H9 (cell line): ENCODE measurements at regions not wholly inside any gene's neighbourhood (a gene's known extent, or its start where the extent isn't known, plus 50 kb on each side); places are given as distances from the start of the nearest gene placed in this dataset.

ENCODE experiments used
- DNase-seq: peaks from one replicate; pipeline ENCODE4 v3.0.0-alpha.2; 2017
- H2AFZ ChIP-seq: one replicate; pipeline ENCODE4 v1.6.1; 2013; ENCODE audit warnings: mild to moderate bottlenecking, low read length, control low read depth, moderate library complexity
- H2AK5ac ChIP-seq: 2 replicates; pipeline ENCODE4 v1.6.1; 2013; ENCODE audit warnings: low read length, control low read depth, mixed read lengths; ENCODE audit not compliant: insufficient read length
- H2BK120ac ChIP-seq: one replicate; pipeline ENCODE4 v1.6.1; 2013; ENCODE audit warnings: low read depth, mild to moderate bottlenecking, low read length, control low read depth, inconsistent platforms; ENCODE audit not compliant: poor library complexity, severe bottlenecking
- H2BK12ac ChIP-seq: 2 replicates; pipeline ENCODE4 v1.6.1; 2013; ENCODE audit warnings: low read length, control low read depth, mixed read lengths, low read depth; ENCODE audit not compliant: insufficient read length
- H2BK15ac ChIP-seq: 2 replicates; pipeline ENCODE4 v1.6.1; 2013; ENCODE audit warnings: low read depth, low read length, control low read depth
- H2BK20ac ChIP-seq: one replicate; pipeline ENCODE4 v1.6.1; 2013; ENCODE audit warnings: low read depth, mild to moderate bottlenecking, low read length, control low read depth, inconsistent platforms; ENCODE audit not compliant: poor library complexity, severe bottlenecking
- H2BK5ac ChIP-seq: 2 replicates; pipeline ENCODE4 v1.6.1; 2013; ENCODE audit warnings: low read length, control low read depth, mixed read lengths; ENCODE audit not compliant: insufficient read length
- H3K14ac ChIP-seq: 2 replicates; pipeline ENCODE4 v1.6.1; 2013; ENCODE audit warnings: low read length, control low read depth; ENCODE audit not compliant: insufficient read depth
- H3K18ac ChIP-seq: 2 replicates; pipeline ENCODE4 v1.6.1; 2013; ENCODE audit warnings: low read depth, mild to moderate bottlenecking, mixed read lengths, low read length, control low read depth; ENCODE audit not compliant: insufficient read length
- H3K23ac ChIP-seq: 2 replicates; pipeline ENCODE4 v1.6.1; 2013; ENCODE audit warnings: low read length, control low read depth, mixed read lengths, low read depth; ENCODE audit not compliant: insufficient read length
- H3K23me2 ChIP-seq: 2 replicates; pipeline ENCODE4 v1.6.1; 2013; ENCODE audit warnings: low read depth, mild to moderate bottlenecking, mixed read lengths, low read length, control low read depth; ENCODE audit not compliant: insufficient read length, poor library complexity, severe bottlenecking
- H3K27ac ChIP-seq: 2 replicates; pipeline ENCODE4 v1.5.1; 2013; ENCODE audit warnings: low read length, control low read depth, mixed read lengths, low read depth; ENCODE audit not compliant: insufficient read length
- H3K27me3 ChIP-seq: 2 replicates; pipeline ENCODE4 v1.6.1; 2013; ENCODE audit warnings: low read length, control low read depth, inconsistent platforms; ENCODE audit not compliant: insufficient read depth
- H3K4ac ChIP-seq: 2 replicates; pipeline ENCODE4 v1.6.1; 2013; ENCODE audit warnings: low read depth, mild to moderate bottlenecking, control low read depth, inconsistent platforms, low read length, moderate library complexity
- H3K4me1 ChIP-seq: 2 replicates; pipeline ENCODE4 v1.6.1; 2013; ENCODE audit warnings: low read length, control low read depth, inconsistent platforms; ENCODE audit not compliant: insufficient read depth
- H3K4me2 ChIP-seq: 2 replicates; pipeline ENCODE4 v1.6.1; 2013; ENCODE audit warnings: low read length, control low read depth, mixed read lengths; ENCODE audit not compliant: insufficient read length, insufficient read depth
- H3K56ac ChIP-seq: 2 replicates; pipeline ENCODE4 v1.6.1; 2013; ENCODE audit warnings: low read depth, mild to moderate bottlenecking, mixed read lengths, low read length, control low read depth; ENCODE audit not compliant: insufficient read length
- H3K79me1 ChIP-seq: 2 replicates; pipeline ENCODE4 v1.6.1; 2013; ENCODE audit warnings: low read depth, mild to moderate bottlenecking, moderate library complexity, low read length, control low read depth, inconsistent platforms; ENCODE audit not compliant: insufficient read depth, poor library complexity, severe bottlenecking
- H3K79me2 ChIP-seq: 2 replicates; pipeline ENCODE4 v1.6.1; 2013; ENCODE audit warnings: low read length, control low read depth, inconsistent platforms; ENCODE audit not compliant: insufficient read depth
- H3K9ac ChIP-seq: 2 replicates; pipeline ENCODE4 v1.6.1; 2013; ENCODE audit warnings: low read length, control low read depth, mixed read lengths; ENCODE audit not compliant: insufficient read length; ENCODE audit errors: extremely low read depth
- H3K9me3 ChIP-seq: one replicate; pipeline ENCODE4 v1.6.1; 2013; ENCODE audit warnings: low read depth, low read length, inconsistent platforms; ENCODE audit not compliant: control insufficient read depth
- H3T11ph ChIP-seq: one replicate; pipeline ENCODE4 v1.6.1; 2013; ENCODE audit warnings: mild to moderate bottlenecking, low read length, control low read depth, inconsistent platforms
- H4K20me1 ChIP-seq: one replicate; pipeline ENCODE4 v1.6.1; 2013; ENCODE audit not compliant: control insufficient read depth, insufficient read length, insufficient read depth
- H4K5ac ChIP-seq: 2 replicates; pipeline ENCODE4 v1.6.1; 2013; ENCODE audit warnings: low read depth, mild to moderate bottlenecking, mixed read lengths, low read length, control low read depth; ENCODE audit not compliant: insufficient read length
- H4K8ac ChIP-seq: replicated peaks from 2 replicates; pipeline ENCODE4 v1.6.1; 2013; ENCODE audit warnings: low read length, control low read depth, mixed read lengths, low read depth; ENCODE audit not compliant: insufficient read length
- H4K91ac ChIP-seq: 2 replicates; pipeline ENCODE4 v1.6.1; 2013; ENCODE audit warnings: low read depth, mild to moderate bottlenecking, moderate library complexity, mixed read lengths, low read length, control low read depth; ENCODE audit not compliant: insufficient read length
- H3K27ac Mint-ChIP-seq, 3 experiments: 2 replicates in 2 of 3; 3 replicates in 1 of 3; pipeline ENCODE4 v1.8.0; 2020 to 2021; ENCODE audit warnings: mixed read lengths in 3 of 3, mild to moderate bottlenecking in 1 of 3, moderate library complexity in 1 of 3
- H3K27me3 Mint-ChIP-seq: 2 replicates; pipeline ENCODE4 v1.8.0; 2021; ENCODE audit warnings: low read depth, mild to moderate bottlenecking, moderate library complexity, mixed read lengths
- H3K36me3 Mint-ChIP-seq, 3 experiments: 2 replicates in 2 of 3; 3 replicates in 1 of 3; pipeline ENCODE4 v1.8.0; 2020 to 2021; ENCODE audit warnings: low read depth in 3 of 3, mixed read lengths in 3 of 3; ENCODE audit not compliant: insufficient read depth in 1 of 3
- H3K4me1 Mint-ChIP-seq, 2 experiments: 2 replicates each; pipeline ENCODE4 v1.8.0; 2020; ENCODE audit warnings: mixed read lengths in 2 of 2
- H3K4me3 Mint-ChIP-seq, 2 experiments: 2 replicates in 1 of 2; 3 replicates in 1 of 2; pipeline ENCODE4 v1.8.0; 2020 to 2021; ENCODE audit warnings: mild to moderate bottlenecking in 2 of 2, mixed read lengths in 2 of 2, moderate library complexity in 1 of 2
- H3K9me3 Mint-ChIP-seq, 2 experiments: 2 replicates in 1 of 2; 3 replicates in 1 of 2; pipeline ENCODE4 v1.8.0; 2020; ENCODE audit warnings: mild to moderate bottlenecking in 2 of 2, mixed read lengths in 2 of 2, moderate library complexity in 1 of 2
- CTCF ChIP-seq: fragments of 200-600 bp; sonication (generic); conservative IDR thresholded peaks from 3 replicates; pipeline ENCODE4 v1.8.0; 2021; ENCODE audit warnings: antibody characterized with exemption, mild to moderate bottlenecking
- WGBS: extraction: QIAGEN DNeasy Blood & Tissue Kit; methylation state at CpG from one replicate; pipeline ENCODE4 v1.1.7; 2013; ENCODE audit warnings: missing lambda C conversion rate, low lambda C conversion rate, mixed read lengths; ENCODE audit not compliant: insufficient read length; ENCODE audit errors: extremely low coverage; 5-methylcytosine and 5-hydroxymethylcytosine counted together

GRCh38 chr14:36022765-36023410 is 153.6 kb downstream of the PTCSC3 start:
- H3K9me3 Mint-ChIP-seq: peaks cover 0 to 1% of the 10 kb centered on the region in 2 experiments; a peak in 1 of 5 replicates
- Histone ChIP-seq H2BK20ac (no peak overlapping the region), H3K9ac (no peak overlapping the region), H2BK12ac (no peak overlapping the region), H3K27me3 (no peaks in the 10 kb centered on the region), H3K56ac (no peak overlapping the region), H3K27ac (no peak overlapping the region), H3K23me2 (no peaks in the 10 kb centered on the region), H3K14ac (no peak overlapping the region), H2BK15ac (no peak overlapping the region), H3K79me1 (no peaks in the 10 kb centered on the region), H3K4ac (no peak overlapping the region), H3K4me2 (no peak overlapping the region), H2AFZ (no peak overlapping the region), H3K18ac (no peak overlapping the region), H2BK120ac (no peak overlapping the region), H4K20me1 (no peaks in the 10 kb centered on the region), H3K23ac (no peak overlapping the region), H3K4me1 (no peaks in the 10 kb centered on the region), H2BK5ac (no peak overlapping the region), H4K8ac (no peak overlapping the region), H2AK5ac (no peak overlapping the region), H4K91ac (no peak overlapping the region), H4K5ac (no peak overlapping the region), H3K9me3 (no peaks in the 10 kb centered on the region), H3K79me2 (no peaks in the 10 kb centered on the region), H3T11ph (no peak overlapping the region)
- H3K36me3 Mint-ChIP-seq: no peaks in the 10 kb centered on the region
- no CpG with 5 or more reads among the region's 8 CpGs for WGBS
- H3K4me3 Mint-ChIP-seq: no peak overlapping the region
- DNase-seq: no peak
- no peak overlapping the region for H3K27ac Mint-ChIP-seq
- no peak for TF ChIP-seq CTCF
- no peaks in the 10 kb centered on the region for H3K4me1 Mint-ChIP-seq
- no peaks in the 10 kb centered on the region for H3K27me3 Mint-ChIP-seq
